ENCODE measurements at regions not wholly inside any gene's neighbourhood (a gene's known extent, or its start where the extent isn't known, plus 50 kb on each side); places are given as distances from the start of the nearest gene placed in this dataset.
"Not testable (repeated sequence)": the region's sequence is repeated elsewhere in the genome, so short reads cannot be mapped to it uniquely, and the experiment has no call there.

DNA sequence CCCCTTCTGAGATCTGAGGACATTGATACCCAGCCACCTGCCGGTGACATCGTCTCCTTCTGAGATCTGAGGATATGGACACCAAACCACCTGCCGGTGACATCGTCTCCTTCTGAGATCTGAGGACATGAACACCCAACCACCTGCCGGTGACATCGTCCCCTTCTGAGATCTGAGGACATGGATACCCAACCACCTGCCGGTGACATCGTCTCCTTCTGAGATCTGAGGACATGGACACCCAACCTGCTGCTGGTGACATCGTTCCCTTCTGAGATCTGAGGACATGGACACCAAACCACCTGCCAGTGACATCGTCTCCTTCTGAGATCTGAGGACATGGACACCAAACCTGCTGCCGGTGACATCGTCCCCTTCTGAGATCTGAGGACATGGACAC is 396.1 kb upstream of the TNRC6C start:
- DNase-seq = not testable (repeated sequence)

DNA sequence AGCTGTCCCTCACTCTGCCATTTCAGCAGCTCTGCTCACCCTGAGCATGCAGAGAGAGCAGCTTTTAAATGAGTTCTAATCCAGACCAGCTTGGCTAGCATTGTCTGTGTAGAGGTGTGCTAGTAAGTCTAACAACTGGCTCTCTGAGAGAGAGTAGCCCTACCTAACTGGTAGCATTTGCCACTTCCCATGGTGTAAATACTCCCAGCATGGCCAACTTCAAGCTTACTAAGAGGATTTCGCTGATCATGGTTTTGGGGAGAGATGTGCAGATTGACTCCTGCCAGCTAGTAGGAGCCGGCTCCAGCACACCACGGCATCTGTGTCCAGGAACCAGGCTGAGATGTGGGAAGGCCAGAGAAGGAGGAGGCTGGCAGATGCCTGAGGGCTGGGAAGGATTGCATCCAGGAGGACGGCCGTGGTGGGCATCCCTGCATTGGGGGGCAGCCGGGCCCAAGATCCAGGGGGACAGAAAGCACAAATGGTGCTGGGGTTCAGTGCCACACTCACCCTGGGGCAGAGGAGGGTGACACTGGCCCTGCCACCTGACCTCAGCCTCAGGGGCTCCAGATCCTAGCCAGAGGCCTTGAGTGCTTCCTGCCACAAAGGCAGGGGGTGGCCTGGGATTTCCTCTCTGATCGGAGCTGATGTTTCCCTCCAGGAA is 394.9 kb upstream of the TNRC6C start:
- no peak for DNase-seq

DNA sequence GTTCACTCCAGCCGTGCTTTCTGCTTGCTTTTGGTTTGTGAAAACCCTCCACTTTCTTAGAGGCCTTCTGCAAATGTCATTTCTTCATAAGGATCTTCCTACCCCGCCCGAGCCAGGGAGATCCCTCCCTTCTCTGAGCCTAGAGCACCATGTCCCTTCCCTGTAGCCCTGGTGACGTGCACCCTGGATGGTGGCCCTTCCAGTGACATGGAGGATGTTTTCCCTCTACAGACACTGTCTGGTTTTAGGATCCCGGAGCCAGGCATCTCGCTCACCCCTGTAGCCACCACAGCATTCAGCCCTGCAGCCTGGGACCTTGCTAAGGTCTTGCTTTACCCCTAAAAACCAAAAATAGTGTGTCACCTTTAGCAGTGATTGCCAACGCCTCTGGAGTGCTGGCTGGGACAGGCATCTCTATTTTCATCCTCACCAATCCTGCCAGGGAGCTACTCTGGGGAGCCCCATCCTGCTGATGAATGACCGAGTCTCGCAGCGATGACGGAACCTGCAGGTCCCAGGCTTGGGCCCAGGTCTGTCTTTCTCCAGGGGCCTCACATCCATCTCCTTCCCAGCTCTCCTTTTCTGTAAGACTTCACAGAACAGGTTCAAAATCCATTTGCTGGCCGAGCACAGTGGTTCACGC is 394.1 kb upstream of the TNRC6C start:
- DNase-seq = no peak

DNA sequence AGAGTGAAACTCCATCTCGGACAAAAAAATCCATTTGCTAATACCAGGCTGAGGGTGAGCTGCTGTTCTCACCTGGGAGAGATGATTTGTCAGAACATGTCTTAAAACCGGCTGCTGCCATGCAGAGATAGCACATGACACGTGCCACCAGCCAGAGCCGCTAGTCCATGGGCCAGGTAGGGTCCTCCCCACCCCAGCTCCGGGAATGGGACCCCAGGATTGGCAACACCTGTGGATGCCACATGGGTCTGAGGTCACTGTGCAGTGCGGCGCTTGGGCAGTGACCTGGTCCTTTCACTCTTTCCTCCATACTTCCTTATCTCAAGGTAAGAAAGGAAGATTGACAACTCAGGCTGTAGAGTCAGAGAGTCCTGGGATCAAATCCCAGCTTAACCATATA is 393.3 kb upstream of the TNRC6C start:
- no peak for DNase-seq

DNA sequence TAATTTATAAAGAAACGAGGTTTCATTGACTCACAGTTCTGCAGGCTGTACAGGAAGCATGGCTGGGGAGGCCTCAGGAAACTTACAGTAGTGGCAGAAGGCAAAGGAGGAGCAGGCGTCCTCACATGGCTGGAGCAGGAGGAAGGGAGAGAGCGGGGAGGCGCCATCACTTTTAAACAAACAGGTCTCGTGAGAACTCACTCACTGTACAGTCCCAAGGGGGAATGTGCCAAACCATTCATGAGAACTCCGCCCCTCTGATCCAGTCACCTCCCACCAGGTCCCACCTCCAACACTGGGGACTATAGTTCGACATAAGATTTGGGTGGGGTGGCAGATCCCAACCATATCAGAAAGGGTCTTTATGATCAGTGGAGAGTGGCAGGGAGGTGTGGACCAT is 392.4 kb upstream of the TNRC6C start:
- DNase-seq = no peak

DNA sequence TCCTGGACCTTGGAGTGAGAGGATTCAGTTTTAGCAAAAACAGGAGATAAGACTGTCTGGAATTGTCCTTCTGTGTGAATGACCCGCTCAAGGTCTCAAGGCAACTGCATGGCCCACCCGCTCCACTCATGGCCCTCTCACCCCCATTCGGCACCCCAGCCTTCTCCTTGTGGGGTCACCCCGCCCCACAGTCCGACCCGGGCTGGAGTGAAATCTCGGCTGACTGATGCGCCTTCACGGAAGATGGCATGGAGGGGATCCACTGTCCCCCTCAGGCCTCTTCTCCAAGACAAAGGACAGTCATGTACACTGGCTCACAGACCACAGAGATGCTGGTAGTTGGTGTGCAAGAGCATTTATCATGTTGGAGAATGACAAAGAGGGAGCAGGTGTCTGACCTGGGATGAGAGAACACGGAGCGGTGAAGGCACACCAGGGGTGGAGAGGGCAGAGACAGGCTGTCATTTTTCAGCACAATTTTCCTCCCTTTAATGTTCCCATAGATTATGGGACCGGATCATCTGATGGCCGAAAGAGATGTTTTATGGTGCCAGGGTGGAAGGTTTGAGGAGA is 391.9 kb upstream of the TNRC6C start:
- no peak for DNase-seq

DNA sequence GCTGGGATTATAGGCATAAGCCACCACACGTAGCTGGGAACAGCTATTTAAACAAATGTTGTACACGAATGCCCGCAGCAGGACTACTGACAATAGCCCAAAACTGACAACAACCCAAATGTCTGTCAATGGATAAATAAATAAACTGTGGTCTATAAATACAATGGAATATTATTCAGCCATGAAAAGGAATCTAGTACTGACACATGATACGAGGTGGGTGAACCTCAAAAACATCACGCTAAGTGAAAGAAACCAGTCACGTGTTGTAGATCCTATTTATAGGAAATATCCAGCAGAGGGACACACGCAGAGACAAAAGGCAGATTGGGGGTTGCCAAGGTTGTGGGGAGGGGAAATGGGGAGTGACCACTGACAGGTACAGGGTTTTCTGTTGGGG is 390.0 kb upstream of the TNRC6C start:
- no peak for DNase-seq

DNA sequence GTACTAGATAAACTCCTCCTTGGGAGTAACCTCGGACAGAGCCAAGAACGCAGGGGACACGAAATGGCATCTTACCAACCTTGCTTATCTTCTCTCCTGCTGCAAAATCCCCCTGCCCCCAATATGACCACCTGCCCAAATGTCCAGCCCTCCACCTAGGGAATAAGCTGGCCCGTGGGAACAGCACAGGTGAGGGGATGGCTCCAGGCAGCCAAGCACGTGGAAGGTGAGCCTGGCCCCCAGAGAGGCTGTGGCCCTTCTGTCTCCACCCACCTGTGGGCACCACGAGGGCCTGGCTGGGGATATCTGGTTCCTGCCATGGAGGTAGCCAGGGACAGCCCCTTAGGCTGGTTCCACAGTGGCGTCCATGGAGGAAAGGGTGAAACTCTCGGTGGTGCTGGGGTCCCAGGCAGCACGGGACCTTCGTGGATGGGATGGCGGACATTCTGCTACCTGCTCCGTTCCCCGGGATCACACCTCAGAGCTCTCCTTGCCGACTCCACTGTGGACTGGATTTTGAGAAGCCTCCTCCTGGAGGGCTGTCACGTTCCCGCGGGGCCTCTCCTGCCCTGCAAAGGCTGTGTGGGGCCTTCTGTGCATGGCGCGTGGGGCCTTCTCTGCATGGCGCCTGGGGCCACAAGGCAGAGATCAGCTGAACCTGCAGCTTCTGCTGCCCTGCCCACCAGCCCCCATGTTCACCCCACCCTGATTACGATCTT is 388.5 kb upstream of the TNRC6C start:
- DNase-seq = no peak

DNA sequence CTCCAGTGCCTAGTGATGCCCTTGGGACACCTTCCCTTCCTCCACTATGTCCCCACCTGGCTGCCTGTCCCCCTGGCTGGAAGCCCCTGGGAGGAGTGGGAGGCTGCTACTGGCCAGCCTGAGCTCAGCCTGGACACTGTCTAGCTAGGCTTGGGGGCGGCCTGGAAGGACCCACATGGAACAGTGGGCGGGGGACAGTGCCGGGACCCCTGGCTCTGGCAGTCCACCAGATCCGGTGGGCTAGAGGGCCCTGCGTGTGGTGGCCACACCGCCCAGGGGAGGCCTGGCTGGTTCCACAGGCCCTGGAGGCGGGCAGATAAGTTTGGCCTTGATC is 388.0 kb upstream of the TNRC6C start:
- DNase-seq = no peak

DNA sequence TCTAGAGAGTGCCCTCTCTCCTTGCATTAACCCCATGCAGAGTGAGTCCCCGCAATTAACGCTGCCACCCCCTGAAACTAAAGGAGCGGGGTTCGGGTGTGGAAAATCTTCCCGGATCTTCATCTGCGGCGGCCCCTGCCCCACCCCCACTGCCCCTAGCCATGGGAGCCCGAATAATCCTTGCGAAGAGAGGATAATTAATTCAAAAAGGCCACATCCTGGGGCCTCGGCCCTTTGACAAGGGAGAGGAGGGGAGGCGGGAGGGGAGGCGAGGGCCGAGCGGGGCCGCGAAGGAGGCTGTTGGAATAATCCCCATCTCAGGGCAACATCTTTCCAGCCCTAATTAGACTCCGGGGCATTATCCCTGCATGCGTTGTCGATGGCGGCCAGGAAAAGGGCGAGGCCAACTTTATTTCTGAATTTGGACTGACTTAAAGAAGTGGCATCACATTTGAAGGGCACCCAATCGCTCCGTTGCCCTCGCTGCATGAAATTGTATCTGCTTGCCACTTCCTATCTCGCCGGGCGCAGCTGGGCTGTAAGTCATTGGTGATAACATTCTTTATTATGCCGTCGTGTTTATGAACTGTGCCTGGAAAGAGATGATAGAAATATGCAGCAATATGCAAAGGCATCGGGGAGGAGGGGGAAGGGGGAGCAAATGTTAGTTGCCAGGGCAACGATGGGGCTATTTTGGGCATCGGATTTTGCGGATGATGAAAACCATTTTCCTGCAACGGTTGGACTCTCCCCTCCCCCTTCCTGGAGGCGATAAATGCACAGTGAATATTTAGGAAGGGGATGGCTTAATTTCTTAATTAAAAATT is 387.1 kb upstream of the TNRC6C start:
- no peak for DNase-seq

DNA sequence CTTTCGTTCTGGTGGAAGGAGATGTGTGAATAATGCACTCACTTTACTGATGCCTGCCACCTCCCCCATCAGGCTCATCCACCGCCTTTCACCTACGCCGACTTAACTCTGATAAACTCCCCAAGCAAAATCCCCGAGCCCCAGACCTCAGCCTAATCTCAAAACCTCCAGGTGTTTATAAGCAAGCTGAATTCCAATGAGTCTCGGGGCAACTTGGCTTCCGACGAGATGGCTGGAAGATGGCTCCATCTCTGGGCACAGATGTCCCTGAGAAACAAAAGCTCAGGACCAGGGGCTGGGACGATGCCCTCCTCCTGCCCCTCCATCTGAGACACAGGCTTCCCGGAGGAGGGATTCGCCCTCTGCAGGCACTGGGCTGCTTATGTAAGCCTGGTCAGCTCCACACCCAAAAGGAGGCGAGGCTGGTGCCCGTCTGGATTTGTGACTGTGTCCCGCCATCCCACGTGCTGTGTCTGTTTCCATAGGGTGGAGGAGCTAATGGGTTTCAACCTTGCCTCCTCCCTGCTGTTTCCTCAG is 386.4 kb upstream of the TNRC6C start:
- DNase-seq = no peak

DNA sequence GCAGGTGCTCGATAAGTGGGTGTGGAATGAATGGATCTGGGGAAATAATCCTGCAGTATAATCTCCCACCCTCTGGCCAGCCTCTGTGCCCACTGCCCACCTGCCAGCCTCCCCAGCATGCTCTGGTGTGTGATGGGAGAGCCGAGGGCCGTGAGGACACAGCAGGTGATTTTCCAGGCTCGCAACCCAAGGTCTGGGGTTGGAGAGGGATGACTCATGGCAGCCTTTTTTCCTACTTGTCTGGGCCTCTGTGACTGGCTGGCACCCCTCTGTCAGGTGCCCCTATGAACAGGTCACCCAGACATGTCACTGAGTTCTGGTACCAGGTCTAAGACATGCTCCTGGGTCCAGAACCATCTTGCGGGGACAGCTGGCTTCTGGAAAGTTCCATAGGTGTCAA is 385.7 kb upstream of the TNRC6C start:
- DNase-seq = no peak

DNA sequence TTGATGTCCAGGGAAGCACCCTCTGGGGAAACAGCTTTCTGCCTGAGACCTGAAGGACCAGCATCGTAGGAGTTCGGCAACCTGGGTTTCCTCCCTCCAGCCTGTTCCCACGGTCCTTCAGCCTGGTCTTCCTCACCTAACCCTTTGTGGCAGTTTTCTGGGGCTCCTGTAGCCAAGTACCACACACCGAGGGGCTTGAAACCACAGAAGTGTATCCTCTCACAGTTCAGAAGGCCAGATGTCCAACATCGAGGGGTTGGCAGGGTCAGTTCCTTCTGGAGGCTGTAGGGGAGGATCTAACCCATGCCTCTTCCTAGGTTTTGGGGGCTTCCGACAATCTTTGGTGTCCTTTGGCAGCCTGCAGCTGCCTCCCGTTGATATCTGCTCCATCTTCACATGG is 381.0 kb upstream of the TNRC6C start:
- DNase-seq = no peak

DNA sequence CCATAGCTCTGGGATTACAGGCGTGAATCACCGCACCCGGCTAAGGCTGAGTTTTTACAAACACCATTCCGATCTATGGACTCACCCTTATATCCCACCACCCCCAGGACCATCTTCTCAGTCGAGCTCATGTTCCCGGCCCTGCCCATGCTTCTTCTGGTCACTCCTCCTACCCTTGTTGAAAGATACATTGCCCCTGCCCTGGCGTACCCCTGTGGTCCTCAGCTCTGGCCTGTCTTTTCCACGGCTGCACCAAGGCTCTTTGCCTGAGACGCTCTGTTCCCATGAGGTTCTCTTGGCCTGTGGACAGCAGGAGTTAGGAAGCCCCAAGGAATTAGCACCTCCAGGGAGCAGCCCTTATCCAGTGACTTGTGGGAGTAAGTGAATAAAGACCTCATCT is 379.4 kb upstream of the TNRC6C start:
- no peak for DNase-seq

DNA sequence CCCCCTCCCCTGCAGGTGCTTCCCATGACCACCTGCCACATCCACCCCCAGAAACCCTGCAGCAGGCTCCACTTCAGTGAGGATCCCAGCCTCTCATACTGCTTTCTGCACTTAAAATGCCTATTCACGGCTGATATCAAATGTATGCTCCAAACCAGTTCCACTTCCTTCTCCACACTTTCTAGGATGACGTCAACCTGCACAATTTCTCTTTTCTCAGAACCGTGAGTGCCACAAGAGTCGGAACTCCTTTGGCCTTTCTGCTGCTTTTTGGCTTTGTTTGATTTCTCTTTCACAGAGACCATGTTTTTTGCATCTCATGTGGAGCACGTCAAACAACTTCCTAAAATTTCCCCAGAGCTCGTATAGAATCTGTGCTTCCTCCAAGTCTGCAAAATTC is 378.8 kb upstream of the TNRC6C start:
- DNase-seq = no peak

DNA sequence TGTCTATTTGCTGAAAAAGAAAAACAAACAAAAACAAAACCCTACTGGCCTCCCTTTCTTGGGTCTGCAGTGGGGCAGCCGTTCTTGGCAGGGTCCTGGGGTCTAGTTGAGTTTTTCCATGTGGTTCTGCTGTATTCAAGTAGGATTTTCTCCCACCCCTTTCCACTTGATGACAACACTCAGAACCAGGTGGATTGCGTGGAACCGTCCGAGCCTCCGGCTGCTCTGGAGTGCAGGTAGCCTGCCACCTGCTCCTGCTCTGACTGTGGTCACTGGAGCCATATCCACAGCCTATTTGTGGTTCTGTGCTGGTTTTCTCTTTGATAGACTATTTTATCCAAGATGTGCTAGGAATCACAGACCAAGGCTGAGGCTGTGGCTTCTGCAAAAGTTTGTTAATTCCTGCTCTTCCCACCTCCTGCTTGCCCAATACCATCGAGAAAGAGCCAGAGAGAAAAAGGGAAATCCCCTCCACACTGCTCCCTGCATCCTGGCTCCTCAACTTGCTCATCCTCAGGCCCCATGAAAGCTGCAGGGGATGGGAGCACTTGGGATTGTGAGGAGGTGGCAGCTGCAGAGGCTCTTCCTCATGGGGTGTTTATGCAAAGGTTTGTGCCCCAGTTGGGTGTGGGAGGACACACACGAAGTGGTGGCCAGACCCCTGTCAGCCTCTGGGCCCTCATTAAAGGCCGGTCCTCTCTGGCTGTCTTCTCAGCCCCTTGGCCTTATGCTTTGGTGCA is 377.8 kb upstream of the TNRC6C start:
- no peak for DNase-seq

DNA sequence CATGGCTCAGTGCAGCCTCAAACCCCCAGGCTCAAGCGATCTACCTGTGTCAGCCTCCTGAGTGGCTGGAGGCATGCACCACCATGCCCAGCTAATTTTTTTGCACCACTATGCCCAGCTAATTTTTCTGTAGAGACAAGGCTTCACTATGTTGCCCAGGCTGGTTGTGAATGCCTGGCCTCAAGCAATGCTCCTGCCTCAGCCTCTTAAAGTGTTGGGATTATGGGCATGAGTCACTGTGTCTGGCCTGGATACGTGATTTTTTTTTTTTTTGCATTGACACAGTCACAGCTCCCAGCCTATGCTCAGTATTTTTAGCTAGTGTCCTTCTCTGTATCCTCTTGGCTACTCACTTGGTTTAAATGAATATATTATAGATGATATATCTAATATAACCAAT is 377.0 kb upstream of the TNRC6C start:
- no peak for DNase-seq

DNA sequence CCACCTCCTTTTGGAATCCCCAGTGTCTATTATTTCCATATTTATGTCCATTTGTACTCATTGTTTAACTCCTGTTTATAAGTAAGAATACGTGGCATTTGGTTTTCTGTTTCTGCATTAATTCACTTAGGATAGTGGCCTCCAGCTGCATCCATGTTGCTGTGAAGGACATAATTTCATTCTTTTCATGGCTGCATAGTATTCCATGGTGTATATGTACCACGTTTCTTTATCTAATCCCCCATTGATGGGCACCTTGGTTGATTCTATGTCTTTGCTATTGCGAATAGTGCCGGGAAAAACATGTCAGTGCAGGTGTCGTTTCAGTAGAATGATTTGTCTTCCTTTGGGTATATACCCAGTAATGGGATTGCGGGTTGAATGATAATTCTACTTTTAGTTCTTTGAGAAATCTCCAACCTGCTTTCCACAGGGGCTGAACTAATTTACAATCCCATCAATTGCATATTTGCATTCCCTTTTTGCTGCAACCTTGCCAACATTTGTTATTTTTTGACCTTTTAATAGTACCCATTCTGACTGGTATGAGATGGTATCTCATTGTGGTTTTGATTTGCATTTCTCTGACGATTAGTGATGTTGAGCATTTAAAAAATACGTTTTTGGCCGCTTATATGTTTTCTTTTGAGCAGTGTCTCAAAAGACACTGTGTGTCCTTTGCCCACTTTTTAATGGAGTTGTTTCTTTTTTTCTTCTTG is 373.2 kb upstream of the TNRC6C start:
- no peak for DNase-seq

DNA sequence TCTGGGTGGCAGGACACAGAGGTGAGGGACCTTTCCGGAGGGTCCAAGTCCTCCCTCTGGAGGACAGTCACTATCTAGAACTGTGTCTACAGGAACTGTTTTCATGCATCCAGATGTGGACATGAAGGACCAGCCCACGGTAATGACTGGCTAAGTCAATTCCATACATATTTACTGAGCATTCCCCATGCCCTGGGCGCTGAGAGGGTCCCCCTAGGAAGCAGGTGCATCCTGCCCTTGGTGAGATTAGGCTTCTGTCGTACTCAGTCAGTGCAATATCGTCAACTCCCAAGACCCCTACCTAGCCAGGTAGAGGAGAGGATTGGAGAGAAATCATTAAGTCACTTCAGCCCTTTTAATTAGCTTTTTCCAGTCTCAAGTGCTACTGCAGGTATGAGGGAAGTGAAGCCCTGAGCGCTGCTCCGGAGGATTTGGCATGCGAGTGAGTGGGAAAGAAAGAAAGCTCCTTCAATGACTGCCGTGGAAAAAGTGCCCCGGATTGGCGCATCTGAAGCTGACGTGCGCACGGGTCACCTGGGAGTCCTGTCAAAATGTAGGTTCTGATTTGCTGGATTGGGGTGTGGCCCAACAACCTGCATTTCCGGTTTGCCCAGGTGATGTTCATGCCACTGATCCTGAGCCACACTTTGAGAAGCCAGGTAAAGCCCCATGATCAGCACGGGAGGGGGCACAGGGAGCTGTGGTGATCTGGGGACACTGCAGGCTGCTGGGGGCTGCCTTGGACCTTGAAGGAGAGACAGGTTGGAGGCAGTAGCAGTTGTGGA is 367.4 kb upstream of the TNRC6C start:
- no peak for DNase-seq

DNA sequence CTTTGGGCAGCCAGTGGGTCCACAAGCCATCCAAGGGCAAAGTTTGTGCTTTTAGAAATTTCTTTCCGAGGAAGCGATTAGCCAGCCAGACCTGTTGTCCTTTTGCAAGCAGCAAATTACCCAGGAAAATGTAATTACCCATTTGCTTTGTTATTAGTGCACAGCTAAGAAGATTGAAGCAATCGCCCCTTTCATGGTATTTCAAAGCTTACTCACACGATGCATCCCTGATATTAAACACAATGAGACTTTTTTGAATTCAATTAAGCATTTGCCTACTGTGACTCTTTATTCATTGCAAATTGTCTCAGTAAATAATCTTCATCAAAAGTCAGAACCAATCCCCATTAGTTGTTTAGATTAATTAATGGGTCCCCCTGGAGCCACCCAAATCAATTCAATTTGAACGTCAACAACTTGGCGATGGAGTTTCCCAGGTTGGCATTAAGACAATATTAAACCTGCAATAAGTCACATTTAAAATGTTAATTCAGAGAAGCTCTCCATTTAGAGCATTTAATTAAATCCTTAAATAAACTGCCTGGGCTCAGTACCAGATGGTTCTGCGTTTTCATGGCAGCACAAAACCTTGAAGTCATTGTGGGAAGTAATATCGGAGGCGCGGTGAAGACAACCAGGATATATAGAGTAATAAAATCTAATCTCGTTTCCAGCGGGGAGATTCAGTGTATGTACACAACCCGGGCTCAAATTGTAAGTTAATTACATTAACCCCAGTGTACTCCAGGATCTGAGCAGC is 366.2 kb upstream of the TNRC6C start:
- DNase-seq = peak; percentile 13 to 52
